ENCODE measurements at regions not wholly inside any gene's neighbourhood (a gene's known extent, or its start where the extent isn't known, plus 50 kb on each side); places are given as distances from the start of the nearest gene placed in this dataset.
"Not testable (repeated sequence)": the region's sequence is repeated elsewhere in the genome, so short reads cannot be mapped to it uniquely, and the experiment has no call there.

DNA sequence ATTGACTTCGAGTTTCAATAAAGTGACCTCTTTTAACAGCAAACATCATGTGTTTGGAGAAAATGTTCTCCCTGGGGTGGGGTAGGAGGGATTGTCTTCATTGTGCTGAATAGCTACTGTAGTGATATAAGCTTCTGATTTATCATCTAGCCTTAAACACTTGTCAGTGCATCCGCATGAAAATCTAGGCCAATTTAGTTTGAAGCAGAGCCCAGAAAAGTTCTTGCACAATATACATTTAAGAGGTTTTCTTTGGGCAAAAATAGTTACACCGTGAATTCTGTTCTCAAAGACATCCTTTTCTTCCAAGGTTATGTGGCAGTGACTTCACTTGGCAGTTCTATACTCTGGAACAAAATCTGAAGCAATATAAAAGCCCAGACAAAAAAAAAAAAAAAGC, 136.0 kb upstream of the IFNG-AS1 start:
- DNase-seq = no peak

DNA sequence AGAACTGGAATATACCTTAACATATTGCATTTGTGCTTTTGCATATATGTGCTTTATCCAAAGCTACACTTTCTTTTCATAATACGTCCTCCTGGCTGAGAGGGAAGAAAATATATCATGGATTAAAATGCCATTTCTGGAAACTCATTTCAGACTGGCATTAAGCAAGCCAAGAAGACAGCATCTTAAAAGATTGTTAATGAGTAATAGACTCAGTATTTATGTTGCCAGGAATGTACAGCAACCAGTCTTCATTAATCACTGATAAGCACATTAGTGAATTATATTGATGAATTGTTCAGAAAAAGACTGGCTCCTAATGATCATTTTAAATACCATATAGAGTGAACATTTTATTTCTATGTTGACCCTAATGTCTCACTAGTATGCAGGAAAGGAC, 134.9 kb upstream of the IFNG-AS1 start:
- no peak for DNase-seq

DNA sequence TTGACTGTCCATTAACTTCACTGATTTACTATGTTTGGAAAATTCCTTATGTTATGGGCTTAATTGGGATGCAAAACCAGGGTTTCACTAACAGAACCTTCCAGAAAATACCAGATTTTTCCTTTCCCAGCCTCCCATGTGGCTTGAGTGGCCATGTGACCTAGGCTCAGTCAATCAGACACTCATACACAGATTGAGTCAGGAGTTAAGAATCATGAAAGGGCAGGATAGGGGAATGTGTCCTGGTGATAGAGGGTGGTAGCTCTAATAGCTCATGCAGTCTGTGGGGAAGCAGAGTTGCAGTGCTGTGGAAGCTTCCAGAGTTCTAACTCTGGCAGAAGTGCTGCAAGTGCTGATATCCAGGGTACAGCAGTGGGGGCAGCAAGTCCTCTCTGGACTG, 134.1 kb upstream of the IFNG-AS1 start:
- DNase-seq = no peak

DNA sequence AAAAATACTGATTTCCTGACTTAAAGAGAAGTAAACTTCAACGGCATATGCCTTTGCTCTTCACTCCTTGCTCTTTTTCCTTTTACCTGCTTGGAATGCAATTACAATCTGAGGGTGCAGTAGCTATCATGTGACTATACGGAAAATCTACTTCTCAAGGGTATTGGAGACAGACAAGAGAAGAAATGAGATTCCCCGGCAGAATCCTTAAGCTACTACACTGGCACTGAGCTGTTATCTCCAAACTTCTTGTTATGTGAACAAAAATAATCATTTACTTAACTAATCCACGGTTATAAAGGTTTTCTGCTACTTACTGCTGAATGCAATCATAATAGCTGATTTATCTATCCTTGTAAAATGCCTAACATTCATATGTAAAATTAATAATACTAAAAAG, 118.0 kb upstream of the IFNG-AS1 start:
- no peak for DNase-seq

DNA sequence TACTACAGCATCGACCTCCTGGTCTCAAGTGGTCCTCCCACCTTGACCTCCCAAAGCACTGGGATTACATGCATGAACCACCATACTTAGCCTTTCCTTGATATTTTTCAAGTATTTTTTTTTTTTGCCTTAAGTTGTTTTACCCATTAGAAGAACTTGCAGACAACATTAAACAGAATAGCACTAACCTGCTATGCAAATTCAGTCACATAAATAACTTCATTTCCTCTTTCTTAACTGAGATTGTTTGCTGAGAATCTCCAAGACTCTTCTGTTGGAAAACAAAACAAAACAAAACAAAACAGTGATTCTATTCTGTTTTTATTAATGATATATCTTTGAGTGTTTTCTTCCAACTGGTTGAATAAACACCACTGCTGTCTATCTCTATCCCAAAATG, 115.9 kb upstream of the IFNG-AS1 start:
- DNase-seq = no peak

DNA sequence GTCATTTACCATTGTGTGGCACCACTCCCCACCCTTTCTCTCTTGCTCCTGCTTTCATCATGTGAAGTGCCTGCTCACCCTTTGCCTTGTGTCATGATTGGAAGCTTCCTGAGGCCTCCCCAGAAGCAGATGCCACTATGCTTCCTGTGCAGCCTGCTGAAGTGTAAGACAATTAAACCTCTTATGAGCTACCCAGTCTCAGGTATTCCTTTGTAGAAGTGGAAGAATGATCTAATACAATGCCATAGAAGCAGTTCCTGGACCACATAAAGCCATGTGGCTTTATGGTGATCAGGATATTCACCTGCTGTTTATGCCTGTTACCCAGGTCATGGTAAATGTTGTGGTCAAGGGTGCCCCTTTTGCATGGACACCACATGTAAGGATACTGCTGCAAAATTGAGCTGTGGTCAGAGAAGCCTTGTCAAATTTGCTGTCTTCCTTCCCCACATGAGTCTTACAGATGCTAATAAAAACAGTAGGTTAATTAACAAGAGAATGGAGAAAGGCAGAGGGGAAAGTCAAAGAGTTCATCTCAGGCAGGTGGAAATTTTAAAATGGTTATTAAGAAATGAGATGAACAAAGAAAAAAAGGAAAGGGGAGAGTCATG, 112.8 kb upstream of the IFNG-AS1 start:
- DNase-seq = no peak

DNA sequence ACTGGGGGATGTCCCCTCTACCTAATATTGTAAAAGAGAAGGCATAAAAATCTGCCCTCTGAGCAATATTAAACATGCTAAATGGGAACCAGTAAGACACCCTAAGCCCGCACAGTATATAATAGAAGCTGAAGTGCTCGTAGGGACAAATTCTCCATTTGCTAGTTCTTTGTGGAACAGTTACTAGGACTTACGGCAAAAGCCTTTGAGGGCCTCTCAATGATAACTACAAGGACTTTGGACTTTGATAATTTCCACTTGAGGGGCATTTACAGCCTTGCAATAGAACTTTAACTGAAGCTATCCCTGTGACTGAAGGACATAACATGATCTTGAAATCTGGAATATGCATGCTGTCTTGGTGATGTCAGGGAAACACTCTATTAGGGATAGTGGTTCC, 111.5 kb upstream of the IFNG-AS1 start:
- no peak for DNase-seq

DNA sequence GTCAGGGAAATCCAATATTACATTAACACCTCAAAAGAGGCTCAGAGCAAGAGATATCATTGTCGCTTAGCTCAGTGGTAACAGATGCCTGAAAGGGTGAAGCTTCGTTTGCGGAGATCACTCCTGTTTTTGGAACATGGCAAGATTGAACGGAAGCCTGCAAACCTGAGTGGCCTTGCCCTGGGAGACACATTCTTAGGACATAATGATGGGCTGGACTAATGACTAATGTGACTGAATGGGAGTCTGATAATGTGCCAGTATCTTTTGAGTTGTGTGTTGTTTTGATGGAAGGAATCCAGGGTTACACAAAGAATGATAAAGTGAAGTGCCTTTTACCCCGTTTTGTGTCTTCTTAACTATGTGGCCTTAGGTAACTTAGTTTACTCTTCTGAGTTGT, 109.3 kb upstream of the IFNG-AS1 start:
- no peak for DNase-seq

DNA sequence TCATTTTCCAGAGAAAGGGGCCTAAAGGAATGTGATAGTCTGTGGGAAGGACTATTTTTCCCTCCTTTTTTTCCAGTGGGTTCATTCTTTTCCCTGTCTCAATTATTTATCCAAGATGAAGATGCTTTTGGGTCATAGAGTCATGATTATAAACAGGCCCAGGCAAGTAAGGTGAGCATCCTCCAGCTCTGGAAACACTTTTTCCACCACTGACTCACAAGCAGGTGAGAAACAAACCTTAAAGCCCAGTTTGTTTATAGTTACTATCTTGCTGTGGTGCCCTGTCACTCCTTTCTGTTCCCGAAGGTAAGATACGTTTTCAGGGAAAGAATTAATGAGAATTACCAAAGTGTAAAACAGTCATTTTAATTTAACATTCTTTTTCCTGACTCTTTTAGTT, 107.7 kb upstream of the IFNG-AS1 start:
- DNase-seq = no peak

DNA sequence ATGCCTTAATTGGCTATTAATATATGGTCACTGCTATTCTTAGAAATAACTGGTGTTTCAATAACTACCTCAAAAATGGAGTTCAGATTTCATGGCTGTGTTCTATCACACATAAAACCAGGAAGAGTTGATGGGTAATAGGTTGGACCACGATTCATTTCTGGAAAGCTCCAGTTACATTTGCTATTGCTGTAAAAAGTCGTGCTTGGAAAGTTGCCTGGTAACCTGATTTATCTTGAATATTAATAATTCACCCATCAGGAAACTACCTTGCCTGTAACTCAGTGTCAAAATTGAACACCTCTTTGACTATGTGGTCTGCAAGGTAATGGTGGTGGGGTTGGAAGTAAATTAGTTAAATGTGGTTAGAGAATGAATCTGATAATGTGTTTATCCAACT, 104.7 kb upstream of the IFNG-AS1 start:
- no peak for DNase-seq

DNA sequence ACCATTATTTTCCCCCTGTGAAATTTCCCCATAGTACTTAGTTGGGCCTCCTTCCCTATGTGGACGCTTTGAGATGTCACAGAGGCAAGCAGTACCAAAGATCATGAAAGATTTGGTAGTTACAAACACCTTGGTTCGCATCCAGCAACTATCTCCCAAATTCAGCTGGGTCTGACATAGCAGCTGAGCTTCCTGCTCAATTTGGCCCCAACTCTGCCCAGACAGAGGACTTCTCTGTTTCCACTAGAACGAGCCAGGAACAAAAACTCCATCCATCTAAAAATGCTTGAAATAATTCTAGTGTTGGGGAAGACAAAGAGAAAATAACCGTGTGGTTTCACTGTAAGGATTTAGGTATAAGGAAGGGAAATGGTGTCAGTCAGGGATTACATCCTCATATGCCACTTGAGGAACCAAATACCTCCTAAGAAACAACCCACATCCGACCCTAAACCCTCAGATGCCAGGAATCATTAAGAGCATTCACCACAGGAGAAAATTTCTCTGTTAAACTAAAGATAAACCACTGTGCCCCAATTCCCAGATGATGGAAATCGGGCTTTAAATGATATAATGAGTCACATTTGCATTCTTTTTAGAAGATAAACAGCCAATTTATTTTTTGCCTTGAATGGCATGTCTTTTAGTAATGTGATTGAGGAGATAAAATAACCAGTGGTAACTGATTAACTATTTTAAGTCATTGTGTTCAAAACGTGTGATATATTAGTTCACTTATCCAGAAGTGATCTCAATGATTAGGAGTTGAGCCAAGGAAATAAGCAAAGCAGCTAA, 103.7 kb upstream of the IFNG-AS1 start:
- DNase-seq = no peak

DNA sequence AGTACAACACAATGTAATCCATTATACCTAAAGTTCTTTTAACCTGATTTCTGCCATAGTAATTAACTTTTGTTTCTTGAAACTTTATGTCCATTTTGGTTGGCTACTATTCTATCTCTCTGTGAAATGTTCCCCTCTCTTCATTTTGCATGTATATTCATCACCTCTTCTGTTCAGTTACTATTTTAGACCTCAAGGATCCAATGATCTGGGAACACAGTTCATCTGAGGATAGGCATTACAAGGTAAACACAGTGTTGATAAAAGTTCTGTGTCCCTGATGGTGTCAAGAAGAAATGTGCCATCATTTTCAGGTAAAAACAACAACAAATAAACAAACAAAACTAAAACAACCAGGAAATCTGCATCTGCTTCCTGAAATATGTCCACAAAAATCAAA, 102.2 kb upstream of the IFNG-AS1 start:
- DNase-seq = no peak

DNA sequence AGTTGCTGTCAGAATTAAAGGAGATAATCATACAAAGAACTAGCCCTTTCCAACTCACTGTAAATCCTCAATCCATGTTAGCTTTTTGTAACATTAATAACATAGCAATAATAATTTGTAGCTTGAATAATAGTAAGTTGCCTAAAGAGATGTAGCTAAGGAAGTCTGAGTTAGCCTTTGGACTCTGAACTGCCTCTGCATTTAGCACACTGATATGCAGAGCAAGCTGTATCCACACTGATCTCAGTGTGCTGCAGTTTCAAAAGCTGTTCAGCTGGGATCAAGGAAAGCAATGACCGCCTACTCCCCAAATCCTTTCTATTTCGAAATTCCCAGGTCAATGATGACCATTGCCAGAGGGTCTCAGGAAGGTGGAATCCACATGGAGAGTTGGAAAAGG, 99.3 kb upstream of the IFNG-AS1 start:
- no peak for DNase-seq

DNA sequence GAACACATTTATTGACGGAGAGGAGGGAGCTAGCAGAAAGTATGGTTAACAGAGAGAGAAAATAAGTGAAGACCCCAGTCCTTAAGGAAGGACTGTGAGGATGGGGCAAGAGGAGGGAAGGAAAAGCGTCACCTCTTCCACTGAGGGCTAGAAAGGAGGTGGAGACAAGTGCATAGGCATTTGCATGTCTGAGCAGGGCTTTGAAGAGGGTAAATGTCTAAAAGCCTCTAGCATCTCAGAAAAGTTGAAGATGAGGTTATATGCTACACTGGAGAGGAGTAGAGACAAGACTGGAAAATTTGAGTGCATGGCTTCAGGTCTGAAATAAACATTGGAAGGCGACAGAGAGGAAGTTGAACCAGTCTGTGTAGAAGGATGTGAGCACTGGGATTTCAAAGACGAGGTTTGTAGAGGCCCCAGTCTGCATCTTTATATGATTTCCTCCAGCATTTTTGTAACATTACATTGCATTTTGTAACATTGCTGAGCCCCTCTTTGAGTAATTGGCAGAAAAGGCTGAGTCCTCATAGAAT, 98.5 kb upstream of the IFNG-AS1 start:
- DNase-seq = no peak

DNA sequence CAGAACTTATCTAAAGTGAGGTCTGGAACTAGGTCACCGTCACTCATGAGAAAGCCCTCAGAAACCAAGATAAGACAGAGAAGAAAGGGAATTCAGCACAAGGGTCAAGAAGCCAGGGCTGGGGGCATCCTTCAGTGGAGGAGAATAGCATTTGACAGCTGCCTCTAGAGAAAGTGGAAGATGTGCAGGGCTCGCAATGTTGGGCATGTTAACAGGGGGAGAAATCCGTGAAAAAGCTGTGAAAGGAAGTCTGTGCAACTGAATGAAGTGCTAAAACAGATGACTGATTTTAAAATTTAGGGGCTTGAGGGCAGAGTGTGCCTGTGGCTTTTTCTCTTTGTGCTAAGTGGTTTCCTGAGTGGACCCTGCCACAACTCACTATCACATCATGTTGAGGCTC, 97.7 kb upstream of the IFNG-AS1 start:
- DNase-seq = no peak

DNA sequence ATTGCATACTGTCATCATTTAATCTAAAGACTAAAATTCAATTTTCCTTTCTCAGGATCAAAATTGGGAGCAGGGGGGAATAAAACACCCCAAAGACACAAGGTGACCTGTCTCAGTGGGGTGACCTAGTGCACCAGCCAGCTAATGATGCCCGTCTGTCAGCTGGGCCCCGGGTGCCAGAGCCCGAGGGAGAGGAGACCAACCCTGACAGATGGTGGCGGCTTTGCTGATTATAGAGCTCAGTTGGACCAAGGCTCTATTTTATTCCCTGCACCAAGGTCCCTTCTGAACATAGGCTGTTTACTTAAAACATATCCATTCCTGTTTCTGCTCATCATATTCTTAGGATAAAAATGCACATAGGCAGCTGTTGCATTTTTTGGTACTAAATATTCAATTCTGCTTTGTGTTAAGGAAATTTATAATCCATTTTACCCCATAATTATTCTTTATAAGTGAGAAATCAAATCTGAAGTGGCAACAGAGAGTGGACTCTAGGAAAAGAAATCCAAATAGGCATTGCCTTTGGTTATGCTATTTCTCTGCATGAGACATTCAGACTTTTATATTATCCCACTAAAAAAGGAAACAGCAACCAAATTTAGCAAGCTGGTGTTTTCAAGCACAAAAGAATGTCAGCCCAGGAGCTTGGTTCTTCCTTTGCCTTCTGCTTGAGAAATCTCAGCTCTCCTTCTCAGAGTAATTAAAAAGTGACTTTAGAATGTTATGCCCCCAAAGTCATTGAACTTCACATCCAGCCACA, 96.8 kb upstream of the IFNG-AS1 start:
- DNase-seq = no peak

DNA sequence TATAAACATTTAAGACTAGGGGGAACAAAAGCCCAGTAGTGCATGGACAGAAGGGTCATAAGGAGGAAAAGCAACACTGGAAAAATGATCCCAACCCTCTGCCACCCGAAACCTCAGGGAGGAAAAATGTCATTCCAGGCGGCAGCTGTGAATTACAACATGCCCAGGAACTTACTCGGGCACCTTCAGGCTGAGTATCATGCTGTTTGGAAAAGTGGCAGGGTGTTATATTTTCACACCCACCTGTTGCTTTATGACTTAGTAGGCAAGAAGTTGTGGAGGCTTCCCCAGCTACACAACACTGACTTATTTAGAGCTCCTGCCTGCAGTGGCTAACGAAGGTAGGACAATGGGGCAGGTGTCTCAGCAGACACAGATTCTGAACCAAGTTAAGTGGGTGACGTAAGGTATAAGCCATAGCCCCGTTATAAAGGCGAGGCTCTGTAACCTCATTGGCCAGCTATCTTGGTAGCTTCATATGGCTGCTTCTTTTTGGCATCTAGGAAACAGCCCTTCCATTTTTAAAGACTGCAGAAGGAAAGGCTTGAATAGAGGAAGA, 96.1 kb upstream of the IFNG-AS1 start:
- no peak for DNase-seq

DNA sequence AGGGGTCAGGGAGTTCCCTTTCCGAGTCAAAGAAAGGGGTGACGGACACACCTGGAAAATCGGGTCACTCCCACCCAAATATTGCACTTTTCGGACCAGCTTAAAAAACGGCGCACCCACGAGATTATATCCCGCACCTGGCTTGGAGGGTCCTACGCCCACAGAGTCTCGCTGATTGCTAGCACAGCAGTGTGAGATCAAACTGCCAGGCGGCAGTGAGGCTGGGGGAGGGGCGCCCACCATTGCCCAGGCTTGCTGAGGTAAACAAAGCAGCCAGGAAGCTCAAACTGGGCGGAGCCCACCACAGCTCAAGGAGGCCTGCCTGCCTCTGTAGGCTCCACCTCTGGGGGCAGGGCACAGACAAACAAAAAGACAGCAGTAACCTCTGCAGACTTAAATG, 88.8 kb upstream of the IFNG-AS1 start:
- DNase-seq = not testable (repeated sequence)

DNA sequence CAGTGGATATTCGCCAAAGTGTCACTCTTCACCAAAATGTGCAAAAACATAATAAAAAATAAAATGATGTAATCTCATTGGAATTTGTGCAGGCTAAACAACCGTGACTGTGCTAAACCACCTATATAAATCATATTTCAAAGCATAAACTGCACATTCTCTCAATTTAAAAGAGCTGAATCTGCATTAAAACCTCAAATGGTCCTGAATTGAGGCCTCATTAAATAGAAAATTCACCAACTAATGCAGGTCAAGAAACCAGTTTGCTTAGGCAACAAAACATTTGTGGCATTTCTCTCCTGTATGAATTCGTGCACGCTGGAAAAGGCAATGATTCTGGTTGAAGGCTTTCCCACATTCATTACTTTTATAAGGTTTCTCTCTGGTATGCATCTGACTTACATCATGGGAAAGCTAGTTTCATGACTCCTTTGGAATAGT, 80.1 kb upstream of the IFNG-AS1 start:
- no peak for DNase-seq

DNA sequence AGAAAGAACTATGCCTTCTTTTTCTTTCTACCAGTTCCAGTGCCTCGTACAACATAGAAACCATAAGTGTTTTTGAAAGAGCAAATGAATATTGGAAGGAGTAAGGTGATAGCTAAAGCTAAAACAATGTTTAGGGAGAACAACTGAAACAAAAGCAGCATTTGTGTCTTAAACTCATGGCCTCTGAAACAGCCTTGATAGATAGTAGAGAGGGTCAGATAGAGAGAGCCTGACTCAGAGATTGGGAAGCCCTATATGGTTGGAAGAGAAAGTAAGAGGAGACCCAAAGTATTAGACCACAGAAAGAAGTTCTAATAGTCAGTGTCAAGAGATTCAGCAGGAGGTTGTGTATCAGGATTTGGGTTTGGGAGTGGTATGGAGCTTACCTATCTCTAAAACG, 79.6 kb upstream of the IFNG-AS1 start:
- DNase-seq = no peak

DNA sequence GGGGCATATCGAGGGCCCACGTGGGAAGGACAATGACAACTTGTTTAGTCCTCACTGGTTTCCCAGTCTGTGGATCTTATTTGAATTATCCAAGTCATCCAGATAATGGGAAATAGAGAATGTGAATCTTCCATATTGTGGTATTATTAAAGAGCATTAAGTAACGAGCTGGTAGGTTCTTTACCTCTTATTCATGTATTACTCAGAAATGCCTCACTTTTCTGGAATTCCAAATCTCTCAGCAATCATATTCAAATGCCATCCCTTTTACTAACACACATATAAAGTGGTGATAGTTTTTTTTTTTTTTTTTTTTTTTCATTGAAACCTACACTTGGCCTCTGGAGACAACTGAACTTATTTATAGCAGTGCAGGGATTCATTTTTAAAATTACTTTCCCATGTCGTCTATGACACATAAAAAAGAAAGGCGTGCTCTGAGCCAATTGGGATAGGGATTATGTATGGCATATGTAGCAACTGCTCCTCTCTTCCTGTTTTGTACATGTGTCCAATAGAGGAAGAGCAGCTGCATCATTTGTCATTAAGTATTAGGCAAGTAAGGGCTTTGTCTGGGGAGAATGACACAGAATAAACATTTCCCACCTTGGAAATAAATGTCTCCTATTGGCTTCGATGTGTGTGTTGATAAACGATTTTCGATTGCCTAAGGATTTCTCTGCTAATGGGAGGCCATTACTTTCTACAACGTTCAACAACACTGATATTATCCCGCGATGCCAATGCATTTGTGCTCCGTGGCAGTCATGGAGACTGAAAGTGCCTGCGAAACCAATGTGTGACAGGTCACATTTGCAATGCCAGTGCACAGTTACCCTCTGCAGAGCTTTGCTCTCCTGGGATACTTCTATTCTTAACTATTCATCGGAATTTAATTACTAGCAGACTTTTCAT, 78.6 kb upstream of the IFNG-AS1 start:
- DNase-seq = no peak

DNA sequence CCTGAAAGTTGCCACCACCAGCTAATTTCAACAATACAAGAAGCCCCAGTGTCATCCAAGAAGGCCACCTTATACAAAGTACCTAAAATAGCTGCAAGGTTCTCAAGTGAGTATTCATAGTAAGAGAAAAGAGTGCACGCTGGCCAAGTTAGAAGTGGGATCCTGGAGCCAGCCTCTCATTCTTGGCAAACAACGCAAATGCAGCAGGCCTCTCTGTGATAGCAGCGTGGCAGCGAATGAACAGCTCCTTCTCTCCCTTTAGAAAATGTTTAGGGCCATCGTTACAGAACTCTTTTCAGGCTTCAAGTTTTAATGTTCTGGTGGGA, 78.0 kb upstream of the IFNG-AS1 start:
- no peak for DNase-seq

DNA sequence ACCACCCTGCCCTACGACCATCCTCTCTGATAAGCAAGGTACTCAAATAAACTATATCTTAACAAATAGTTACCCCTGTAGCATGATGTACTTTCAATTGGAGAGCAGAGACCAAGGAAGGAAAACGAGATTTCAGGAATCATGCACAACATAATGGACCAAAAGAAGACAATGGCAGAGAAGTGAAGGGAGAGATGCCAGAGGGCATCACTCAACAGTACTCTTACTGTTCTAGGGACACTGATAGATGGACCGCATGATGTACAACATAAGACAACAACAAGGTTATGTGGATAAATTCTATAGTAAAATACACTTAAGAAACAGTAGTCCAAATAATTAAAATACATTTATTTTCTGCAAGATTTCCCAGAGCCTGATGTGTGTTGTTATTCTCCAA, 77.5 kb upstream of the IFNG-AS1 start:
- DNase-seq = no peak
